ENCODE measurements at regions not wholly inside any gene's neighbourhood (a gene's known extent, or its start where the extent isn't known, plus 50 kb on each side); places are given as distances from the start of the nearest gene placed in this dataset.

DNA sequence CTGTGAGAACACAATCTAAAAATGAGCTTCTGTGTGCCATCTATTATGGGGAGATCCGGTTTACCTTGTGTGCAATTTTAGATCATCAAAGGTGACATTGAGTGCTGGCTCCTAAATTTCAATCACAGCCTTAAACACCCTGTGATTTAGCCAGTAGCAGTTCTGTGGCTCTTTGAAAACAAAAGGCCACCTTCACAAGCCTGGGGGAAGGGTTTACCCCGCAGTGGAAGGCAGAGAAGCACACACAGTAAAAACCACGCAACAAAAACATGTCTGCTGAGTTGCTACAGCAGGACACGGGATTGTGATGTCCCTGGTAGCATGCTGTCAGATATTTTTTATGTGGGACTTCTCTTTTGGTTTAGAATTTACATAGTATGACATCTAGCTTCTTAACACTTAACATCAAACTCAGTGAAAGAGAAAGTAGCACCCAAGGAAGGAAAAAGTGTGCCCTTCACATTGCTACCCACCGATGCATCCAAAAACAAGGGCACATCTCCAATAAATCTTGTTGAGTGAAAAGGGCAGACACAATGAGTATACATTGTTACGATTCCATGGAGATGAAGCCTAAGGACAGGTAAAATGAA is 56.1 kb upstream of the RNF152 start:
- no peak for DNase-seq (ENCODE audit: low spot score)

DNA sequence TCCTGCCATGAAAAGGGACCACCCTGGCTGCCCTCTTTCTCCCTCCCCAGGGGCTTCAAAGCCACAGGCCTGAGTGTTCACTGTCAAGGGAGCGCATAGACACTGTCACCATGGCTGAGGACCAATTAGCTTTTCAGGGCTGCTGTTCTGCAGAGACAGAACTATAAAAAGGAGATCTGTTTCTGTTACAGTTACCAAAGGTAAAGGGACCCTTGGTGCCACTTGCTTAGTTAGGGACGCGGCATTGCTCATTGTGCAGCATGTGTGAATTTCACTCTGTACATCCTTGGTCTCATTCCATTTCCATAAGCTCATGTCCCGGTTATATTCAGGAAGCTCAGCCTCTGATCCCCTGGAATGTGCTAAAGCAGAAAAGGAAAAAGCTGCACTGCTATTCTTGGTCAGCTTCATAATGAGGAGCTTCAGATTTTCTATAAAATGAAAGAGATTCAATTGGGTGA is 55.5 kb upstream of the RNF152 start:
- DNase-seq (ENCODE audit: low spot score): no peak

DNA sequence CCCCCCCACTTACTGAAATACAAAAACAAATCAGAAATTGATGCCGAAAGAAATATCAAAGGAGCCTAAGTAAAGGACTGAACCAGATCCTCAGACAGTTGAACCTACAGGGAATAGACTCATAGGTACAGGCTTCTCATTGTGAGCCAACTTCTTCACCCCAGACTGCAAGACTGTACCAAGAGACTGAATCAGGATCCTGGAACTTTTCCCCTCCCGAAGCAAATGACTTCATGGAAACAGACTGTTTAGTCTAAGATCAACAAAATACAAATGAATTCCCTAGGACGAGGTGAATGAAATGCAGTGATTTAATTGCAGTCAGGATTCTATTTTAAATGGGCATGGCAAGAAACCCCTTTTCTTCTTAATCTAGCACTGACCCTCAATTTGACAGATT is 53.6 kb upstream of the RNF152 start:
- no peak for DNase-seq (ENCODE audit: low spot score)

DNA sequence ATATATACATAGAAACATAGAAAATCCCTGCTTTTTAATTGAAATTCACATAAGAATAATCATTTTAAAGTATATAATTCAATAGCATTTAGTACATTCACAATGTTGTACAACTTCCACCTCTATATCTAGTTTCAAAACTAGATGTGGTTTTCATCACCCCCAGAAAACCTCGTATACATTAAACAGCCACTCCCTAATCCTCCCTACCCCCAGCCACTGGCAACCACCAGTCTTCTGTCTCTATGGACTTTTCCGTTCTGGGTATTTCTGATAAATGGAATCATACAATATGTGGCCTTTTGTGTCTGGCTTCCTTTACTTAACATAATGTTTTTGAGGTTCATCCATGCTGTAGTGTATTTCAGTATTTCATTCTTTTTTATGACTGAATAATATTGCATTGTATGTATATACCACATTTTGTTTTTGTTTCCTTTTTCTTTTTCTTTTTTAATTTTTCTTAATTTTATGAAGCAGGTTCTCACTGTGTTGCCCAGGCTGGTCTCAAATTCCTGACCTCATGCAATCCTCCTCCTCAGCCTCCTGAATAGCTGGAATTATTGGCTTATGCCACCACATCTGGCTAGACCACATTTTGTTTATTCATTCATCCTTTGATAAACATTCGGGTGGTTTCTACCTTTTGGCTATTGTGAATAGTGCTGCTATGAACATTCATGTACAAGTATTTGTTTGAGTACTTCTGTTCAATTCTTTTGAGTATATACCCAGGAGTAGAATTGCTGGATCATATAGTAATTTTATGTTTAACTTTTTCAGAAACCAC is 50.6 kb upstream of the RNF152 start:
- no peak for DNase-seq (ENCODE audit: low spot score)

All from activated CD4-positive, alpha-beta T cell treated with anti-CD3 and anti-CD28 coated beads, Interleukin-2, Interleukin-4, amounts not matched to agents 100 ng/mL and 50 ng/mL, durations not matched to agents 16 hours and 8 hours (primary cell).